Retina (tissue), 1 donor: ENCODE measurements at regions not wholly inside any gene's neighbourhood (a gene's known extent, or its start where the extent isn't known, plus 50 kb on each side); places are given as distances from the start of the nearest gene placed in this dataset.
"Not testable (repeated sequence)": the region's sequence is repeated elsewhere in the genome, so short reads cannot be mapped to it uniquely, and the experiment has no call there.

Source experiments
- DNase-seq: peaks from one replicate; pipeline ENCODE4 v3.0.0-alpha.2; 2016

- no peak for DNase-seq
Measured at GRCh38 chr4:75180790-75181776, 248.2 kb downstream of the PARM1 start.

- DNase-seq: no peak
Measured at GRCh38 chr4:75180217-75180616, 247.3 kb downstream of the PARM1 start.

- no peak for DNase-seq
Measured at GRCh38 chr4:75179510-75179909, 246.6 kb downstream of the PARM1 start.

GRCh38 chr4:75172551-75172950 is 239.6 kb downstream of the PARM1 start:
- no peak for DNase-seq

- DNase-seq: peak; percentile 34
Measured at GRCh38 chr4:75169427-75169826, 236.5 kb downstream of the PARM1 start.

- DNase-seq: no peak
Measured at GRCh38 chr4:75169020-75169419, 236.1 kb downstream of the PARM1 start.

- no peak for DNase-seq
Measured at GRCh38 chr4:75168548-75168947, 235.6 kb downstream of the PARM1 start.

- DNase-seq: not testable (repeated sequence)
Measured at GRCh38 chr4:75165100-75165499, 232.2 kb downstream of the PARM1 start.

- no peak for DNase-seq
Measured at GRCh38 chr4:75158451-75158850, 225.5 kb downstream of the PARM1 start.

- DNase-seq: no peak
Measured at GRCh38 chr4:75154994-75155393, 222.1 kb downstream of the PARM1 start.

- no peak for DNase-seq
Measured at GRCh38 chr4:75146223-75146622, 213.3 kb downstream of the PARM1 start.

- DNase-seq: no peak
Measured at GRCh38 chr4:75144475-75144874, 211.6 kb downstream of the PARM1 start.

- no peak for DNase-seq
Measured at GRCh38 chr4:75142850-75143249, 209.9 kb downstream of the PARM1 start.

GRCh38 chr4:75142382-75142781 is 209.5 kb downstream of the PARM1 start:
- no peak for DNase-seq

- DNase-seq: no peak
Measured at GRCh38 chr4:75141162-75141561, 208.2 kb downstream of the PARM1 start.

GRCh38 chr4:75137302-75137701 is 204.4 kb downstream of the PARM1 start:
- DNase-seq: no peak

- DNase-seq: no peak
Measured at GRCh38 chr4:75135068-75135825, 202.3 kb downstream of the PARM1 start.

- not testable (repeated sequence) for DNase-seq
Measured at GRCh38 chr4:75126870-75127269, 194.0 kb downstream of the PARM1 start.

GRCh38 chr4:75126058-75126457 is 193.1 kb downstream of the PARM1 start:
- no peak for DNase-seq

GRCh38 chr4:75122424-75123014 is 189.6 kb downstream of the PARM1 start:
- no peak for DNase-seq

- DNase-seq: no peak
Measured at GRCh38 chr4:75118739-75119138, 185.8 kb downstream of the PARM1 start.

- DNase-seq: no peak
Measured at GRCh38 chr4:75110061-75110460, 177.1 kb downstream of the PARM1 start.
